Naive thymus-derived CD4-positive, alpha-beta T cell (primary cell): ENCODE measurements at regions not wholly inside any gene's neighbourhood (a gene's known extent, or its start where the extent isn't known, plus 50 kb on each side); places are given as distances from the start of the nearest gene placed in this dataset.

Source experiments
- ATAC-seq: fragments of 150-1000 bp; cut with Tn5 transposase; 2 replicates; pipeline ENCODE4 v1.10.0; 2021; ENCODE audit warnings: mild to moderate bottlenecking, moderate library complexity
- CTCF ChIA-PET: fragments of 350-600 bp; sonication (Branson Sonifier 250); formaldehyde crosslinking; loops from one replicate; lab custom pipeline; 2021; ENCODE audit warnings: antibody characterized with exemption; lab: Charles Lee
- POLR2A ChIA-PET: fragments of 350-600 bp; sonication (Branson Sonifier 250); formaldehyde crosslinking; loops from one replicate; lab custom pipeline; 2021; ENCODE audit warnings: antibody characterized with exemption, inconsistent platforms; lab: Charles Lee
- DNase-seq, 9 donors: peaks; one replicate each; pipeline versions ENCODE4 v3.0.0 to v3.0.0-alpha.2; 2020 to 2022; ENCODE audit warnings: mixed read lengths in 1 of 9
- H3K27ac ChIP-seq: one replicate; pipeline ENCODE4 v1.7.0; 2013; ENCODE audit warnings: mild to moderate bottlenecking, low read depth, low read length, moderate library complexity
- H3K27me3 ChIP-seq, 2 donors: one replicate each; pipeline ENCODE4 v1.7.0; 2013; ENCODE audit warnings: low read length in 2 of 2, mild to moderate bottlenecking in 2 of 2, moderate library complexity in 2 of 2; ENCODE audit not compliant: control insufficient read depth in 2 of 2, insufficient read depth in 2 of 2
- H3K36me3 ChIP-seq, 3 experiments: 1 replicate in 2 of 3; 2 replicates in 1 of 3; pipeline ENCODE4 v1.7.0; 2013; ENCODE audit warnings: low read length in 3 of 3, mild to moderate bottlenecking in 3 of 3, moderate library complexity in 1 of 3; ENCODE audit not compliant: insufficient read depth in 3 of 3, control insufficient read depth in 2 of 3
- H3K4me1 ChIP-seq, 2 donors: one replicate each; pipeline ENCODE4 v1.7.0; 2013; ENCODE audit warnings: low read length in 2 of 2, mild to moderate bottlenecking in 2 of 2, moderate library complexity in 1 of 2; ENCODE audit not compliant: control insufficient read depth in 2 of 2, insufficient read depth in 2 of 2
- H3K4me3 ChIP-seq: 2 replicates; pipeline ENCODE4 v1.7.0; 2013; ENCODE audit warnings: mild to moderate bottlenecking, low read length
- H3K9me3 ChIP-seq, 3 experiments: 1 replicate in 2 of 3; 2 replicates in 1 of 3; pipeline ENCODE4 v1.7.0; 2013; ENCODE audit warnings: low read length in 3 of 3; ENCODE audit not compliant: control insufficient read depth in 2 of 3
- H3K27ac Mint-ChIP-seq, 9 donors: one replicate each; pipeline ENCODE4 v1.8.0; 2020 to 2022; ENCODE audit warnings: mixed read lengths in 9 of 9, mild to moderate bottlenecking in 8 of 9, moderate library complexity in 5 of 9, inconsistent platforms in 2 of 9
- H3K27me3 Mint-ChIP-seq, 5 donors: one replicate each; pipeline ENCODE4 v1.8.0; 2021 to 2022; ENCODE audit warnings: mixed read lengths in 5 of 5, mild to moderate bottlenecking in 1 of 5
- H3K36me3 Mint-ChIP-seq, 5 donors: one replicate each; pipeline ENCODE4 v1.8.0; 2020 to 2022; ENCODE audit warnings: mixed read lengths in 5 of 5, mild to moderate bottlenecking in 3 of 5, inconsistent platforms in 1 of 5
- H3K4me1 Mint-ChIP-seq, 7 donors: one replicate each; pipeline ENCODE4 v1.8.0; 2020 to 2022; ENCODE audit warnings: mixed read lengths in 7 of 7, mild to moderate bottlenecking in 3 of 7, inconsistent platforms in 1 of 7
- H3K4me3 Mint-ChIP-seq, 10 donors: one replicate each; pipeline ENCODE4 v1.8.0; 2020 to 2022; ENCODE audit warnings: mild to moderate bottlenecking in 10 of 10, mixed read lengths in 10 of 10, moderate library complexity in 6 of 10, inconsistent platforms in 2 of 10
- H3K9me3 Mint-ChIP-seq, 11 donors: one replicate each; pipeline ENCODE4 v1.8.0; 2020 to 2022; ENCODE audit warnings: mixed read lengths in 11 of 11, mild to moderate bottlenecking in 4 of 11, inconsistent platforms in 1 of 11, moderate library complexity in 1 of 11
- intact Hi-C, 2 donors: fragments of 100-400 bp; cut with micrococcal nuclease; formaldehyde crosslinking; loops; one replicate each; pipeline ENCODE4 v1.15.1; 2023

DNA sequence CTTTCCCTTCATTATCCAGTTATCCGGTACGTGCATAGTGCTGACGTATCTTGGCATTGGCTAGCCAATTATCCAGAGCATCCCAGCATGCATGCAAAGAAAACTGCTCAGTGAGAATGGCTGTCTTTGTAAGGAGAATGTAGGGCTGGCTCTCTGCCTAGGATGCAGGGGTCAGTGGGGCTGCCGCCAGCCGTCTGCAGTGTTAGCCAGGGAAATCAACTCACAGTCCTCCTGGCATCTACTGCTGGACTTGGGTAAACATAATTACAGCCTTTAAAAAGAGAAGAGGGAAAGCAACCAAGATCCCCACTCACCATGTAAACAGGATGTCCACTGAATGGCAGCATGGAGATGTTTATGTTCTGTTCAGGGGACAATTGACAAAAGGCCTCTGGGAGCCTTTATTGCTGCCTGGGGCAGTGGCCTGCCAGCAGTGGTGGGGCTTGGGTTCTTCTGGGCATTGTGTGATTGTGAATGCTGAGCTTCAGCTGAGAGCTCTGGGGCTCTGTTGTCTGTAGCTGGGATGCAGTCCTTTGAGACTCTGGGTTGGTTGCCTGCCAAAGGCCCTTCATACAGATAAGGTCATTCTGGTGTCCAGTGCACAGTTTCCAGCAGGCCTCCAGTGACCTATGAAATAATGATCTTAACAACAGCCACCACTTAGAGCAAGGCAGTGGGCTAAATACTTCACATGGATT lies 121.8 kb downstream of the TBC1D30 start:
- Mint-ChIP-seq H3K27ac (no peak overlapping the region), H3K36me3 (no peaks in the 10 kb centered on the region), H3K4me3 (no peak overlapping the region), H3K4me1 (peaks cover 0 to 5% (median 0%) of the 10 kb centered on the region in 7 donors), H3K27me3 (peaks cover 13 to 31% (median 28%) of the 10 kb centered on the region in 5 donors), H3K9me3 (peaks cover 0 to 3% (median 0%) of the 10 kb centered on the region in 11 donors)
- Histone ChIP-seq H3K27me3 (no peaks in the 10 kb centered on the region), H3K36me3 (no peaks in the 10 kb centered on the region), H3K9me3 (no peaks in the 10 kb centered on the region), H3K4me3 (no peak overlapping the region), H3K4me1 (no peaks in the 10 kb centered on the region), H3K27ac (no peak overlapping the region)
- intact Hi-C loops = no loop called here
- POLR2A ChIA-PET = no interaction called here
- no peak for DNase-seq
- ATAC-seq = no peak
- CTCF ChIA-PET = no interaction called here

DNA sequence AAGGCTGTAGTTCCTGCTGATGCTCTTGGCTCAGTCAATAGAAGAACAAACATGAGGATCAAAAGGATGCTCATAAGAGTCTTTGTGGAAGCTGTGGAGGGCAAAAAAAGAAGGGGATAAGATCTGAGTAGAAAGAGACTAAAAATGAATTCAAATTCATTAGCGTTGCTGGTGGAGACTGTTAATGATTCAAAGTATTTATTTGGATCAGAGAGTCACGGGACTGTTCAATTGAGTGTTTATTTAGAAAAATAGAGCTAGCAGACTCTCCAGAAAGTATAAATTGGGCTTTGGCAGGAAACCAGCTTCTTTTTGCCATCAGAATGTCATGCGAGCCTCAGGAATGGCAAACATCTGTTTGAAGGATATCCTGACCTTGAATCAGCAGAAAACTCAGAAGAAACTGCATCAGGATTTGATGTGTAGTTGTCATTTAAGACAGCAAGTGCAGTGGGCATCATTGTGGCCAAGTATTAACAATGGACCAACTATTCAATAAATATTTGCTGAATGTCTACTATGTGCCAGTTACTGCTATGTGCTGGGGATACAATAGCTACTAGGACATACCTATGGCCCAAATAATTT lies 126.4 kb downstream of the TBC1D30 start:
- Mint-ChIP-seq H3K36me3 (no peaks in the 10 kb centered on the region), H3K9me3 (peaks cover 0 to 2% (median 0%) of the 10 kb centered on the region in 11 donors), H3K27ac (no peak overlapping the region), H3K27me3 (peaks cover 4 to 31% (median 24%) of the 10 kb centered on the region in 5 donors), H3K4me1 (no peaks in the 10 kb centered on the region), H3K4me3 (no peak overlapping the region)
- intact Hi-C loops = no loop called here
- H3K9me3 ChIP-seq = no peaks in the 10 kb centered on the region
- DNase-seq = no peak
- CTCF ChIA-PET = interaction anchor here (0.6 kb wide), 1 partner anchor 230 kb away, joined by 4 read pairs; no protein-coding TSS in a partner anchor
- no peak for ATAC-seq
- H3K27ac ChIP-seq = no peak overlapping the region
- no peak overlapping the region for H3K4me3 ChIP-seq
- H3K36me3 ChIP-seq = no peaks in the 10 kb centered on the region
- no peaks in the 10 kb centered on the region for H3K27me3 ChIP-seq
- no peaks in the 10 kb centered on the region for H3K4me1 ChIP-seq
- POLR2A ChIA-PET = no interaction called here

- DNase-seq (no peak), ATAC-seq (no peak)
- Histone ChIP-seq H3K4me3 (no peak overlapping the region), H3K27me3 (no peaks in the 10 kb centered on the region), H3K4me1 (no peaks in the 10 kb centered on the region), H3K9me3 (no peaks in the 10 kb centered on the region), H3K36me3 (no peaks in the 10 kb centered on the region), H3K27ac (no peak overlapping the region)
- CTCF ChIA-PET = no interaction called here
- Mint-ChIP-seq H3K9me3 (peaks cover 0 to 2% (median 0%) of the 10 kb centered on the region in 11 donors), H3K4me3 (no peak overlapping the region), H3K27ac (no peak overlapping the region), H3K4me1 (no peaks in the 10 kb centered on the region), H3K27me3 (peaks cover 4 to 35% (median 24%) of the 10 kb centered on the region in 5 donors), H3K36me3 (no peaks in the 10 kb centered on the region)
- POLR2A ChIA-PET = no interaction called here
- intact Hi-C loops = no loop called here
These were observed 127.5 kb downstream of the TBC1D30 start for GRCh38 chr12:64951944-64952343.

DNA sequence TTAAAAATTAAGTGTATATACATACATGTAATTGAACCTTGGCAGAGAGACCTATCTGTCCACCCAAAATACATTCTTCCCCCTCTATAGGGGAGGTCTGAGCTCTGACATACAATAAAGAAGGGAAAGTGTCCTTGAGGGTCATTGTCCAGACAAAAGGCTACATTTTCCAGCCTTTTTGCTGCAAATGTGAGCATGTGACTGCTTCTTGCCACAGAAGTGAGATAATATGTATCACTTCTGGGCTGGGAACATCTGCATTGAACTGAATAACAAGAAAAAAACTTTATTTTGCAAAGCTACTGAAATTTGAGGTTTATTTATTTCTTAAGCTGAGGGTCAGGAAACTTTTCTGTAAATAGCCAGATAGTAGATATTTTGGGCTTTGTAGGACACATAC lies 131.3 kb downstream of the TBC1D30 start:
- Mint-ChIP-seq H3K36me3 (no peaks in the 10 kb centered on the region), H3K9me3 (peaks cover 0 to 3% (median 0%) of the 10 kb centered on the region in 11 donors), H3K27me3 (peaks cover 7 to 36% (median 16%) of the 10 kb centered on the region in 5 donors), H3K27ac (no peak overlapping the region), H3K4me3 (no peak overlapping the region), H3K4me1 (no peaks in the 10 kb centered on the region)
- H3K4me3 ChIP-seq = no peak overlapping the region
- H3K27me3 ChIP-seq = no peaks in the 10 kb centered on the region
- H3K9me3 ChIP-seq = no peaks in the 10 kb centered on the region
- DNase-seq (no peak), ATAC-seq (no peak)
- no peaks in the 10 kb centered on the region for H3K4me1 ChIP-seq
- POLR2A ChIA-PET = no interaction called here
- CTCF ChIA-PET = no interaction called here
- H3K36me3 ChIP-seq = no peaks in the 10 kb centered on the region
- intact Hi-C loops = no loop called here
- H3K27ac ChIP-seq = no peak overlapping the region

- Mint-ChIP-seq H3K36me3 (peaks cover 0 to 6% (median 0%) of the 10 kb centered on the region in 5 donors), H3K4me1 (no peaks in the 10 kb centered on the region), H3K27me3 (peaks cover 3 to 75% (median 38%) of the 10 kb centered on the region in 5 donors), H3K4me3 (no peak overlapping the region), H3K9me3 (peaks cover 0 to 21% (median 4%) of the 10 kb centered on the region in 11 donors), H3K27ac (no peak overlapping the region)
- no peaks in the 10 kb centered on the region for H3K36me3 ChIP-seq
- ChIA-PET POLR2A (no interaction called here), CTCF (no interaction called here)
- H3K4me1 ChIP-seq = no peaks in the 10 kb centered on the region
- DNase-seq = no peak
- no peaks in the 10 kb centered on the region for H3K9me3 ChIP-seq
- no peak overlapping the region for H3K4me3 ChIP-seq
- no peak overlapping the region for H3K27ac ChIP-seq
- intact Hi-C loops = no loop called here
- no peaks in the 10 kb centered on the region for H3K27me3 ChIP-seq
- ATAC-seq = no peak
These were observed 141.5 kb downstream of the TBC1D30 start for GRCh38 chr12:64965920-64966319.

DNA sequence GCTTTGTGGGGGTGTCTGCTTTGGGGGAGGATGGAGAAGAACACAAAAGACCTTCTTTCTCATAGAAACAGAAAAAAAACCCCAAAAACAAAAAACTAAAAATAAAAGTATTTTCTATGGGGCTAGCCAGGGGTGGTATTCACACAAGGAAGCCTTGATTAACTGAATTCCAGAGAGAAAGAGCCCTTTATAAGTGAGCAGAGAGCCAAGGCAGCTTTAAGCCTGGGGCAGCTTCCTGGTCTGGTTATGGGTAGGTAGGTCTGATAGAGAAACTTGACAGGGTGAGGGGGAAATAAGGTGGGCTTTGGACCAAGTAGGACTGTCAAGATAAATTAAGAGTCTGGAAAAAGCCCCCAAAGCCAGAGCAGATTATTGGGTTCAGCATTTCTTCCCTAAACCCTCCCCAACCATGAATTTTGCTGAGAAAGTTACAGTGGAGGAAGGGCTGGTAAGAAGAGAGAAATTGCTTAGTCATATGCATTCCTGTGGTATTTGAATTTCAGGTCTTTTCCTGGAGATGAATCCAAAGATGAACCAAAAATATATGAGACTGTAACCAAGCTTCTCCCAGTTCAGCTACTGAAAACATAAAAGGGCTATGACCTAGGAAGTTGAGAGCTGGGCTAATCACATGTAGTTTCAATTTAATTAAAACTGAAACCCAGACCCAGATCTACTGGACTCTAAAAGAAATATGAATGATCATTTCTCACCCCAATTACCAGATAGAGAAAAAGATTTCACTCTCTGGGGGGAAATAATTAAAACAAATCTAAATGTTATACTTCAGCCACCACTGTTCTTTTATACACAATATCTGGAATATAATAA lies 144.8 kb downstream of the TBC1D30 start:
- Histone ChIP-seq H3K27ac (no peak overlapping the region), H3K27me3 (no peaks in the 10 kb centered on the region), H3K36me3 (no peaks in the 10 kb centered on the region), H3K4me1 (no peaks in the 10 kb centered on the region), H3K4me3 (no peak overlapping the region), H3K9me3 (no peaks in the 10 kb centered on the region)
- ATAC-seq = no peak
- no peak overlapping the region for H3K27ac Mint-ChIP-seq
- DNase-seq = no peak
- peaks cover 0 to under 1% (median 0%) of the 10 kb centered on the region in 5 donors for H3K36me3 Mint-ChIP-seq
- no peaks in the 10 kb centered on the region for H3K4me1 Mint-ChIP-seq
- ChIA-PET POLR2A (no interaction called here), CTCF (no interaction called here)
- H3K4me3 Mint-ChIP-seq = no peak overlapping the region
- H3K27me3 Mint-ChIP-seq = peaks cover 7 to 57% (median 33%) of the 10 kb centered on the region in 5 donors
- peaks cover 0 to 12% (median 2%) of the 10 kb centered on the region in 11 donors for H3K9me3 Mint-ChIP-seq
- intact Hi-C loops = no loop called here
